OCI-LY1 (cell line): ENCODE measurements at regions not wholly inside any gene's neighbourhood (a gene's known extent, or its start where the extent isn't known, plus 50 kb on each side); places are given as distances from the start of the nearest gene placed in this dataset.

Experiments used
- H2AFZ ChIP-seq: fragments of 200-600 bp; sonication (generic), shearing (Covaris generic); 2 replicates; pipeline ENCODE4 v1.6.0; 2014; ENCODE audit warnings: antibody characterized with exemption, mild to moderate bottlenecking, low read length
- H3F3A ChIP-seq: fragments of 200-600 bp; sonication (generic), shearing (Covaris generic); 2 replicates; pipeline ENCODE4 v1.6.0; 2014; ENCODE audit warnings: mild to moderate bottlenecking, antibody characterized with exemption, low read length, moderate library complexity; ENCODE audit not compliant: insufficient read depth
- H3K27ac ChIP-seq: fragments of 200-600 bp; sonication (generic); 2 replicates; pipeline ENCODE4 v1.5.1; 2014; ENCODE audit warnings: low read length, mixed run types, mild to moderate bottlenecking, low read depth; ENCODE audit not compliant: poor library complexity, severe bottlenecking
- H3K27me3 ChIP-seq: fragments of 200-600 bp; sonication (generic); 2 replicates; pipeline ENCODE4 v1.6.0; 2014; ENCODE audit warnings: antibody characterized with exemption, mild to moderate bottlenecking, low read length, moderate library complexity; ENCODE audit not compliant: insufficient read depth
- H3K36me3 ChIP-seq: fragments of 200-600 bp; sonication (generic); 2 replicates; pipeline ENCODE4 v1.6.1; 2014; ENCODE audit warnings: mild to moderate bottlenecking, antibody characterized with exemption, low read length, moderate library complexity, mixed read lengths; ENCODE audit not compliant: insufficient read depth
- H3K4me1 ChIP-seq: fragments of 200-600 bp; sonication (generic); 2 replicates; pipeline ENCODE4 v1.5.1; 2014; ENCODE audit warnings: mild to moderate bottlenecking, low read length, moderate library complexity; ENCODE audit not compliant: insufficient read depth, severe bottlenecking
- H3K4me2 ChIP-seq: fragments of 200-600 bp; sonication (generic), shearing (Covaris generic); 2 replicates; pipeline ENCODE4 v1.6.1; 2014; ENCODE audit warnings: low read length
- H3K4me3 ChIP-seq: fragments of 200-600 bp; sonication (generic); 2 replicates; pipeline ENCODE4 v1.5.1; 2014; ENCODE audit warnings: low read length, low read depth, mild to moderate bottlenecking, mixed read lengths; ENCODE audit not compliant: poor library complexity, severe bottlenecking
- H3K79me2 ChIP-seq: fragments of 200-600 bp; shearing (Covaris generic); 2 replicates; pipeline ENCODE4 v1.6.1; 2016; ENCODE audit warnings: mixed run types, low read length, mixed read lengths; ENCODE audit not compliant: insufficient read depth
- H3K9ac ChIP-seq: fragments of 200-600 bp; sonication (generic), shearing (Covaris generic); 2 replicates; pipeline ENCODE4 v1.6.1; 2014; ENCODE audit warnings: mild to moderate bottlenecking, low read length, mixed read lengths
- H3K9me2 ChIP-seq: fragments of 200-600 bp; sonication (generic), shearing (Covaris generic); 2 replicates; pipeline ENCODE4 v1.6.1; 2014; ENCODE audit warnings: low read depth, mild to moderate bottlenecking, low read length, mixed read lengths
- H3K9me3 ChIP-seq: fragments of 200-600 bp; shearing (Covaris generic); 2 replicates; pipeline ENCODE4 v1.6.1; 2014; ENCODE audit warnings: low read length, mixed read lengths
- H4K20me1 ChIP-seq: fragments of 200-600 bp; sonication (generic), shearing (Covaris generic); 2 replicates; pipeline ENCODE4 v1.6.0; 2016; ENCODE audit warnings: mild to moderate bottlenecking, low read length; ENCODE audit not compliant: insufficient read depth
- EZH2 ChIP-seq: fragments of 200-600 bp; sonication (generic), shearing (Covaris generic); IDR thresholded peaks from 2 replicates; pipeline ENCODE4 v1.8.0; 2017; ENCODE audit warnings: borderline replicate concordance, mixed run types, mild to moderate bottlenecking, antibody characterized with exemption, low read length, moderate library complexity, mixed read lengths
- TF ChIP-seq, protein P1 (sequence below): fragments of 200-600 bp; sonication (generic), shearing (Covaris generic); IDR thresholded peaks from 2 replicates; pipeline ENCODE4 v1.5.1; 2017; ENCODE audit warnings: mild to moderate bottlenecking, antibody characterized with exemption, low read length, moderate library complexity, mixed read lengths

DNA sequence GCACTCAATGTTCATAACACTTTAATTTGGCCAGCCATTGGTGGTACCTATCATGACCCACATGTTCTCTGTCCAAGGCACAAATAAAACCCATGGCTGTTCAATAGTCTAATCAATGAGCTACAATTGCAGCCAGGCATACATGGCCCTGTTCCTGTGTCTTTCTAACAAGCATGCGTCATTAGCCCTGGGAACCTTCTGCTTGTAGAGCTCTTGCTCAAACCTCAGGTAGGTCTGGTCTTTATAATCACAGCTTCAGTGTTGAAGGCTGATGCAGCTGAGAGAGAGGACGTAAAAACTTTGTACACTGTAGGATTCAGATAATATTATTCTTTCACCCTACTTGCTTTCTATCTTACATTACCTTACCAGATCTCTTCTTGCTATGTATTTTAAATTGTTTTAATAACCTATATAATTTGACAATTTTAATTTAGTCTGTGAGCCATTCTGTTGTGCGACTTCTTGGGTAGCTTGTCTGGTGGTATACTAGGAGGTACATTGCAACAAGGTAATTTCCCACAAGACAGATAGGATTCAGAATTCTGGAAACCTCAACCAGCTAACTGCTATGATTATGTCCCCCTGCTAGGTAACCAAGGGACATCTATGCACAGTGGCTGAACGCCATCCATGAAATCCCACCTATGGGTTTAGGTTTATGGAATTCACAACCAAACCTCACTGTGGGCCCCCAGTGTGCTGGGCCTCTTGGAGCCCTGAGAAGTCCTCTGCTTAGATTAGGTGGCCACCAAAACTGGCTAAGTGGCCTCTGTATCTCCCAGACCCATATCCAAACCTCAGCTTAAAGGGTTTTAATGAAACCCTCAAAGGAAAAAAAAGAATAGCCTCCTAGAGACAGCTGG lies 55.4 kb upstream of the RIPOR2 start:
- H3K27ac ChIP-seq = peak overlapping the region; percentile 16
- peaks cover 9% of the 10 kb centered on the region; the same call in 1 of the 2 replicates for H3K9me3 ChIP-seq
- no peak for TF ChIP-seq EZH2
- TF ChIP-seq, protein P1, sequence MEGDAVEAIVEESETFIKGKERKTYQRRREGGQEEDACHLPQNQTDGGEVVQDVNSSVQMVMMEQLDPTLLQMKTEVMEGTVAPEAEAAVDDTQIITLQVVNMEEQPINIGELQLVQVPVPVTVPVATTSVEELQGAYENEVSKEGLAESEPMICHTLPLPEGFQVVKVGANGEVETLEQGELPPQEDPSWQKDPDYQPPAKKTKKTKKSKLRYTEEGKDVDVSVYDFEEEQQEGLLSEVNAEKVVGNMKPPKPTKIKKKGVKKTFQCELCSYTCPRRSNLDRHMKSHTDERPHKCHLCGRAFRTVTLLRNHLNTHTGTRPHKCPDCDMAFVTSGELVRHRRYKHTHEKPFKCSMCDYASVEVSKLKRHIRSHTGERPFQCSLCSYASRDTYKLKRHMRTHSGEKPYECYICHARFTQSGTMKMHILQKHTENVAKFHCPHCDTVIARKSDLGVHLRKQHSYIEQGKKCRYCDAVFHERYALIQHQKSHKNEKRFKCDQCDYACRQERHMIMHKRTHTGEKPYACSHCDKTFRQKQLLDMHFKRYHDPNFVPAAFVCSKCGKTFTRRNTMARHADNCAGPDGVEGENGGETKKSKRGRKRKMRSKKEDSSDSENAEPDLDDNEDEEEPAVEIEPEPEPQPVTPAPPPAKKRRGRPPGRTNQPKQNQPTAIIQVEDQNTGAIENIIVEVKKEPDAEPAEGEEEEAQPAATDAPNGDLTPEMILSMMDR = no peak
- no peak overlapping the region for H3K4me3 ChIP-seq
- no peak overlapping the region for H2AFZ ChIP-seq
- no peaks in the 10 kb centered on the region for H3F3A ChIP-seq
- H3K79me2 ChIP-seq = peaks cover 4% of the 10 kb centered on the region; the same call in 1 of the 2 replicates
- H4K20me1 ChIP-seq = no peaks in the 10 kb centered on the region
- H3K27me3 ChIP-seq = no peaks in the 10 kb centered on the region
- H3K4me1 ChIP-seq = peaks cover 18% of the 10 kb centered on the region
- no peaks in the 10 kb centered on the region for H3K9me2 ChIP-seq
- no peak overlapping the region for H3K4me2 ChIP-seq
- H3K9ac ChIP-seq = peak overlapping the region; percentile 6; the same call in 1 of the 2 replicates
- H3K36me3 ChIP-seq = peaks cover 15% of the 10 kb centered on the region; the same call in 1 of the 2 replicates

DNA sequence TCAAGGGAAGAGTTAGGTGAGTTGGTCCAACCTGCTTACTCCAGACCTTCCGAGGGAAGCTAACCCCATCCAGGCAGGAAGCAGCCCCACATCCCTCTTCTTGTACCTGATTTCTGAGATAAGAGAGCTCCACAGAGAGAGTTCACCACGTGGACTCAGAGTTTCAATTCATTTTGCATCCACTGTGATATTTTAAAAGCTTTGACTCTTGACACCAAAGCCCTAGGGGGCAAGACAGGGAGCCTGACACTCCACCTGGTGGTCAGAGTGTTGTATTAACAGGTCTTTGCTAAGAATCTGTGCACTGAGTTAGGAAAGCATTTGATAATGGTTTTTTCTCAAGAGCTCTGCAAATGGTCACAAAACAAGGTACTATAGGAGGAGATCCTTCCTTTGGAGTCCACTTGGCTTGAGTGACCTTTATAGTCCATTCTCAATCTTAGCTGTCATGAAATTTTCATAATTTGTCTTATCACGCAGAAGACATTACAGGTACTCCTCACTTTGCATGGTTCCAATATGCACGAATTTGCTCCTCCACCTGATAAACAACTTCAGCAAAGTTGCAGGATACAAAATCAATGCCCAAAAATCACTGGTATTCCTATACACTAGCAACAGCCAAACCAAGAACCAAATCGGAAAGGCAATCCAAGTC lies 56.2 kb upstream of the RIPOR2 start:
- peaks cover 9% of the 10 kb centered on the region; the same call in 1 of the 2 replicates for H3K9me3 ChIP-seq
- peak overlapping the region; percentile 6; the same call in 1 of the 2 replicates for H3K9ac ChIP-seq
- TF ChIP-seq, protein P1 = peak; percentile 92
- no peak for TF ChIP-seq EZH2
- H3K4me1 ChIP-seq = peaks cover 23% of the 10 kb centered on the region
- H3K27me3 ChIP-seq = no peaks in the 10 kb centered on the region
- peaks cover 10% of the 10 kb centered on the region; the same call in 1 of the 2 replicates for H3K36me3 ChIP-seq
- H2AFZ ChIP-seq = no peak overlapping the region
- H4K20me1 ChIP-seq = no peaks in the 10 kb centered on the region
- peaks cover 4% of the 10 kb centered on the region; the same call in 1 of the 2 replicates for H3K79me2 ChIP-seq
- no peak overlapping the region for H3K4me2 ChIP-seq
- H3K27ac ChIP-seq = peak overlapping the region; percentile 16
- no peaks in the 10 kb centered on the region for H3F3A ChIP-seq
- H3K4me3 ChIP-seq = no peak overlapping the region
- no peaks in the 10 kb centered on the region for H3K9me2 ChIP-seq

DNA sequence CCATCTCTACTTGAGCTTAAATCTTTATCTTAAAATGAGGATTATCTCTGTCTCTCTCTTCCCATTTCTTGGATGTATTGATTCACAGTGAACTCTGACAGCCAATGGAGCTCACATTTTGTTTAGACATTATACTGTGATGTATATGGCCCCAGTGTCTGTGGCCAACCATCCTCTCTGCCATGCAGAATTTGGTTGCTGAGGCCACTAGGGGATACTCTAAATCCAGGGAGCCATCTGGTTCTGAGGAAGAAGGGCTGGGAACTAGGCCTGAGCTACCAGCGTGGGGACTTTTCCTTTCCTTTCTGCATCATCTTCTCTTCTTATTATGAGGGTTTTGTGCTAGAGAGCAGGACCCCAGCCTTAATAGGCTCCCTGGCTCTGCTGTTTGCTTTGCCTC lies 59.1 kb upstream of the RIPOR2 start:
- H2AFZ ChIP-seq = no peak overlapping the region
- TF ChIP-seq EZH2 = no peak
- TF ChIP-seq, protein P1 = no peak
- H3K9me3 ChIP-seq = peaks cover 6% of the 10 kb centered on the region; the same call in 1 of the 2 replicates
- H3K36me3 ChIP-seq = no peaks in the 10 kb centered on the region
- no peaks in the 10 kb centered on the region for H3K9me2 ChIP-seq
- H3K4me2 ChIP-seq = no peak overlapping the region
- no peaks in the 10 kb centered on the region for H4K20me1 ChIP-seq
- H3K9ac ChIP-seq = no peak overlapping the region
- peaks cover 41% of the 10 kb centered on the region for H3K4me1 ChIP-seq
- no peak overlapping the region for H3K4me3 ChIP-seq
- no peaks in the 10 kb centered on the region for H3K27me3 ChIP-seq
- no peaks in the 10 kb centered on the region for H3F3A ChIP-seq
- no peak overlapping the region for H3K27ac ChIP-seq
- H3K79me2 ChIP-seq = peaks cover 4% of the 10 kb centered on the region; the same call in 1 of the 2 replicates
